ENCODE measurements at regions not wholly inside any gene's neighbourhood (a gene's known extent, or its start where the extent isn't known, plus 50 kb on each side); places are given as distances from the start of the nearest gene placed in this dataset.

GRCh38 chr6:112795316-112795715 lies 448.2 kb downstream of the RFPL4B start:
- no peak for TF ChIP-seq POLR2AphosphoS5 (IDR thresholded peaks at IDR 0.05; ENCODE audit: borderline replicate concordance, low read depth, low read length)
- no peak for TF ChIP-seq EZH2 (IDR thresholded peaks at IDR 0.05)
- TF ChIP-seq FOXP2 (optimal IDR thresholded peaks at IDR 0.05; ENCODE audit: control extremely low read depth, extremely low read length, insufficient read depth), result no peak

Measured in SK-N-MC (cell line).